HG03060 (cell line): ENCODE measurements at regions not wholly inside any gene's neighbourhood (a gene's known extent, or its start where the extent isn't known, plus 50 kb on each side); places are given as distances from the start of the nearest gene placed in this dataset.
"Not testable (repeated sequence)": the region's sequence is repeated elsewhere in the genome, so short reads cannot be mapped to it uniquely, and the experiment has no call there.

Source experiments
- ATAC-seq: cut with Tn5 transposase; IDR thresholded peaks from one replicate; pipeline ENCODE4 v1.9.1; 2021; ENCODE audit warnings: low read depth, moderate number of reproducible peaks; ENCODE audit not compliant: unreplicated experiment

GRCh38 chr5:84885485-84886258 lies 501.0 kb upstream of the EDIL3 start:
- ATAC-seq = no peak

- ATAC-seq = no peak
Measured at GRCh38 chr5:84881737-84882136, 497.1 kb upstream of the EDIL3 start.

GRCh38 chr5:84874196-84874595 lies 489.5 kb upstream of the EDIL3 start:
- ATAC-seq = no peak

- ATAC-seq = no peak
Measured at GRCh38 chr5:84872768-84873167, 488.1 kb upstream of the EDIL3 start.

GRCh38 chr5:84870369-84870768 lies 485.7 kb upstream of the EDIL3 start:
- ATAC-seq = no peak

GRCh38 chr5:84869675-84870074 lies 485.0 kb upstream of the EDIL3 start:
- ATAC-seq = no peak

- not testable (repeated sequence) for ATAC-seq
Measured at GRCh38 chr5:84863936-84864335, 479.3 kb upstream of the EDIL3 start.

GRCh38 chr5:84863020-84863419 lies 478.3 kb upstream of the EDIL3 start:
- ATAC-seq = no peak

- ATAC-seq = no peak
Measured at GRCh38 chr5:84862132-84862531, 477.5 kb upstream of the EDIL3 start.

GRCh38 chr5:84861306-84861705 lies 476.6 kb upstream of the EDIL3 start:
- no peak for ATAC-seq

GRCh38 chr5:84859056-84859455 lies 474.4 kb upstream of the EDIL3 start:
- no peak for ATAC-seq

GRCh38 chr5:84831701-84832100 lies 447.0 kb upstream of the EDIL3 start:
- no peak for ATAC-seq

GRCh38 chr5:84830265-84830664 lies 445.6 kb upstream of the EDIL3 start:
- no peak for ATAC-seq

- no peak for ATAC-seq
Measured at GRCh38 chr5:84825606-84826005, 440.9 kb upstream of the EDIL3 start.

- ATAC-seq = no peak
Measured at GRCh38 chr5:84821924-84822323, 437.2 kb upstream of the EDIL3 start.

GRCh38 chr5:84817953-84818352 lies 433.3 kb upstream of the EDIL3 start:
- no peak for ATAC-seq

- ATAC-seq = no peak
Measured at GRCh38 chr5:84816746-84817547, 432.3 kb upstream of the EDIL3 start.

GRCh38 chr5:84816160-84816559 lies 431.5 kb upstream of the EDIL3 start:
- no peak for ATAC-seq

GRCh38 chr5:84805473-84805872 lies 420.8 kb upstream of the EDIL3 start:
- ATAC-seq = no peak

- ATAC-seq = no peak
Measured at GRCh38 chr5:84796399-84796798, 411.7 kb upstream of the EDIL3 start.

- ATAC-seq = no peak
Measured at GRCh38 chr5:84794486-84795035, 409.9 kb upstream of the EDIL3 start.

GRCh38 chr5:84791730-84792129 lies 407.1 kb upstream of the EDIL3 start:
- no peak for ATAC-seq
